AG20443 (cell line): ENCODE measurements at regions not wholly inside any gene's neighbourhood (a gene's known extent, or its start where the extent isn't known, plus 50 kb on each side); places are given as distances from the start of the nearest gene placed in this dataset.

Experiments used
- DNase-seq: peaks from one replicate; pipeline ENCODE4 v3.0.0; 2012; ENCODE audit warnings: low spot score, mixed read lengths

DNA sequence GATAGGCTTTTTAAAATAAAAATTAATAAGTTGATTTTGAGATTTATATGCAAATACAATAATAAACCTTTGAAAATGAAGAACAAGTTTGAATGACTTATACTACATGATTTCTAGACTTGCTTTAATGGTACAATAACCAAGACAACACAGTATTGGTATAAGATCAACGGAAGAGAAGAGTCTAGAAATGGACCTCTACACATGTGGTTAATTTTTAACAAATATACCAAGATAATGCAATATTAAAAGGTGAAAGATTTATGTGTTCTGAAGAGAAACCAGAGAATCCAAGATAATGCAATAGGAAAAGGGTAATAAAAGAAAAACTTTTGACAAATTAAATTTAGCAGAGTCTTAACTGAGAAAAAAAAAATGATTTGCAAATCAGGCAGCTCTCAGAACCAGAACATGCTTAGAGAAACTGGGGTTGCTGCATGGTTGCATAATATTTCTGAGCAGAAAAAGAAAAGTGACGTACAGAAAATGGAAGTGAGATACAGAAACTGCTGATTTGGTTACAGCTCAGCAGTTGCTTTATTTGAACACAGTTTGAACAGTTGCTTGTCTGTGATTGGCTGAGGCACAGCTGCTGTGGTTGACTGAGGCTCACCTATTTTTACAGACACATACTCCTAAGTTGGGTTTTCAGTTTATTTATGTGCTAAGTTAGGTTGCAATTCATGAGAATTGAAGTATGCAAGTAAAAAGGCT, 365.9 kb downstream of the CRPPA start:
- DNase-seq = no peak

DNA sequence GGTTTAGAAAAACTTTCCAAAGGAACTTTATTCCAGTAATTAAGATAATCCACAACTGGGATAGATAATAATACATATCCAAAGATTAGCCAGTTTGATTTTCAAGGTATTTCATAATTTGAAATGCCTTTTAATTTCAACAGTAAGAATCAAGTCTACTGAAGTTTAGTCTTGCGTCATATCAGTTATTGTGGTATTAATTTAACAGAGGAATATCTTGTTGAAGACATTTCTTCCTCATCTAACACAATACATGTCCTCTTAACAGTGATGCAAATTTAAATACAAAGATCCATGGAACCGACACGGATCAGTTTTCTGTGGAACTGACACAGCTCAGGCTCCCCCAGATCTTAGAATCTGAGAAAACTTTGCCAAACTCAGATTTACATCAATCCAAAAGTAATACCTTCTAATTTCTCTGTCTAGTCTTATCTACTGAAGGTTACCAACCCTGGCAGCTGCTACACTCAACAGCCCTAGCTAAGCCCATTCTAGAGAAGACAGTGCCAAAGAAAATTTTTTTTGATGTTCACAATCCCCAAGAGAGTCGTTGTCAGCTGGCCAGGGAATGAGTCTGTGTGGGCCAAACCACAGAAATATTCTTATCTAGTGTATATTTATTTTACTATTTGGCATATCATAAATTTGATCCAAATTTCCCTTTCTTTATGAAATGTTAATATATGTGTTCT, 365.2 kb upstream of the MEOX2 start:
- DNase-seq = no peak

DNA sequence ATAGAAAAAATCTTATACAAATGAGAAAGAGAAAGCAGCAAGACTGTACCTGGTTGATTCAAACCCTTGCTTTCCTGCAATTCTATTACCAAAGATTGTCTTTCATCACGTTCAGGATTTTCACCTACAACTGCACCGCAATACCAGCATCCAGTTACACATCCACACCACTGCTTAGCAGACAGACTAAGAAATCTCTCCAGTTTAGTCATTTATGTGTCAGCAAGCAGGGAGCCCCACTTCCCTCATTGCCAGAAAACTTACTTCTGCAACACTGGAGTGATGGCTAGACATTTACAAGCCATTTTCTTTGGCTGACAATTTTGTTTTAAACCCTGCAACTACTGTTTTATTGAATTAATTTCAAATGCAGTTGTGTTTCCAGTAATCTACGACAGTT, 359.6 kb upstream of the MEOX2 start:
- peak; percentile 40 for DNase-seq

DNA sequence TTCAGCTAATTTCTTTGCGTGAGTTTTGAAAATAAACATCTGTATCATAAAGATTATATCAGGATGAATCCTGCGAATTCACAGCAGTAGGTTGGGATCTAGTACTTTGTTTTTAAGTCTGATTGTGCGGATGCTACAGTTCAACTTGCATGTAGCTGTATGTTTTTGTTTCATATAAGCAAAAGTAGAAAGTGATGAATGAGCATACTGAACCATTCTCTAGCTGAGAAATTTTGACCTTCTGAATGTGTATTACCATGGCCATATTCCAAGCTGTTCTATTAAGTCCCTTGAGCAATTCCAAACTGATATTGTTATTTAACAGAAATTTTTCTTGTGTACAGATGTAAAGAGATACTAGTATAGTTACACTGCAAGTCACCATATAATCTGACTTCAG, 358.8 kb upstream of the MEOX2 start:
- DNase-seq = no peak

DNA sequence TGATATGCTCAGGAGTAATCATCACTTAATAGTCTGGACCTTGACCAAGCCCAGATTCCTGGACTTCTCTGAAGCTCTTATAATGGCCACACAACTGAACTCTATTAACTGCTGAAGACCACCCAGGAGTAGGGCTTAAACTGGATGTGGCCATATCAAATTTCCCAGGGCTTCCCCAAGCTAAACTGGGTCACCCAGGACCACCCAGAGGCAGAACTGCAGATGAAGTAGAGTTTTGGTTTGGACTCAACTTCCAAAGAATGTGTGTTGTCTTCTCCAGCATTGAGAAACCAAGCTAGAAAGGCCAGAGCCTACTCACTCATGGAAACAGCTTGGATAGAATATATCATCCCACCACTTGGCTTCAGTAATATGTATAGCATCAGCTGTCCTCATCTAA, 358.2 kb upstream of the MEOX2 start:
- no peak for DNase-seq

DNA sequence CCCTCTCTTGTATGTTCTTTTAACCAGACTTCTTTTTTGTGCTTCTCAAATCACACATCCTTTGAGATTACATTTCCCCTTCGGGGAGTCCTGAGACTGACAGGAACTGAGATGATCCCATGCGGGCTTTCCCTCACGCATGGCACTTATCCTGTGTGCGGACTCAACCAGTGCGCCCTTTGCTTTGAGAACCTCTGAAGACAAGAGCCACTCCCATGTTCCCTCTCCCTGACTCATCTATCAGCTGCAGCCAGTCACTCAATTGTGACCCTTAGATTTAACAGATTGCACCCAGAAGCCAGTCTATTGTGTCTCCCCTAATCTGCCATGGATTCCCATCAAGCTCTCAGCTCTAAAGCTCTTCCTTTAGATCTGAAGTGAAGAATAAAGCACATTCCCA, 353.9 kb upstream of the MEOX2 start:
- DNase-seq = no peak

DNA sequence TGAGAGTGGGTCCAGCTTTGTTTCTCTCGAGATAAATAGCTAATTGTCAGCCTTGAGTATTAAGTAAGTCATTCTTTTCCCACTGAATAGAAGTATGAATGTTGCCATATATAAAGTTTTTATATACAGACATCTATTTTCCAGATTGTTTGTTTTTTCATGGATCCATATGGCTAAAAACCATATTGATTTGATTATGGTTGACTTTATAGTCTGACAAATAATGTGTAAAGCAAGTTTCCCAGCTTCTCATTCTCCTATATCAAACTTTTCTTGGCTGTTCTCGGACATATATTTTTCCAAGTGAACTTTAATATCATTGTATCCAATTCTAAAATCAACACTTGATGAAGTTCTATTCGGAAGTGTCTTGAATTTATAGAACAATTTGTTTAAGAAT, 352.4 kb upstream of the MEOX2 start:
- DNase-seq = no peak

DNA sequence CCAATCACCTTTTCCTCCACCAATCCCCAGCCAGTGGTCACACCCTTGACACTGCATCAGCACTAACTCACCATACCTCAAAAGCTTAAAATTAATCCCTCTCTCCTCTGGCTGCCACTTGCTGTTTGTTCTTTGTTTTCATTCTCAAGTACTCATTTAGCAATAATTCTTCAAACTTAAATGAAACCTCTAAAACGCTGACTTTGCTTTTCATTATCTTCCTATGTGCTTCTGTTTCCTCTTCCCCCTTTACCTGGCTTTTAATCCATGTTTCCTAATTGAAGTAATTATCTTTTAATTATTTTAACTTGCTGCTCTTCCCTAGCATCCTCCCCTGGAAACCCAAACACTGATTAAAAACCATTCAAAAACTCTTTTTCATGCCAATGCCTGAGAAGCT, 348.9 kb upstream of the MEOX2 start:
- no peak for DNase-seq

DNA sequence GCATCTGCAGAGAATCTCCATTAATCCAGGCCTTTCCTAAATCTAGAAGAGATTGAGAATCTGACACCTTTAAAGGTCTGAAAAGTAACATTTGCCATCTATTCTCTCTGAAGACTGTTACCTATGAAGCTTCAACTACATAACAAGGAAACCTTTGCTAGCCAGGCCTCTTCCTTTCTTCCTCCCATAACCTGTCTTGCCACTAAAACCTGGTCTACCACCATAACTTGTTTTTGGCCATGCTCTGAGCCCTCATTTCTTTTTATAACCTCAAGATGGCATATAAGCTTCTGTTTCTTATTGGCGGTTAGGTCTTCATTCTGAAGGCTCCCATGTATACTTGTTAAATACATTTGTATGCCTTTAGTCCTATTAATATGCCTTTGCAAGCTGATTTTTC, 348.4 kb upstream of the MEOX2 start:
- DNase-seq = no peak

DNA sequence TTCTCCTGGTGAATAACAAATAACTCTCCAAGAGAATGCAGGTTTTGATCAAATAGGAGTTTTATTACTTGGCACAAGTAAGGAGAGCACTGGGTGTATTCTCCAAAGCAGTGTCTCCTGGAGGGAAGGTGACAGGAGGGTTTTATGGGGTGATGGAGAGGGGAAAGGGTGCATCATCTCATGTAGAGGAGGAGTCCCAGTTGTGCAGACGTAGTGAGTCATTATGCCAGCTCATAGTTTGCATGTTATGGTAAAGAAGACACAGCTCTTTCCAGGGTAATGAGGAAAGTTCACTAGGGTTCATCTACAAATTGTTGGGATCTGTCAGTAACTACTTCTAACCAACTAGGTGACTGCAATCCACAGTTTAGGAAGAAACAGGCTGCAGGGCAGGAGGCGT, 347.9 kb upstream of the MEOX2 start:
- peak; percentile 9 for DNase-seq

DNA sequence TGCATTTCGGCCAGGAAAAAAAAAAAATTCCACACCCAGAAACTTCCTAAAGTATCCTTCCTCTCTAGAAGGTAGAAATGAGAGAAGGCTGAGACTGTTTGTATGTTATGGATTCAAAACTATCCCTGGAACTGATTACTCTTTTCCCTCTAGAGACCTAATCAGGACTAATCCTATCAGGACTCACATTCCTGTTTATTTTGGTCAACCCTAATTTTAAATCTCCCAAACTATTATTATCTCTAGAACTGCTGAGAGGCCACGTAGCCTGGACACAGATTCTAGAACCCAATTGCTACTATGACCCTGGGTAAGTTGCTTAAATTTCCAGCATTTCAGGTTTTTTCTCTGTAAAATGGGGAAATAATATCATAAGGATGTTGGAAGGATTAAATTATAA, 346.8 kb upstream of the MEOX2 start:
- no peak for DNase-seq

DNA sequence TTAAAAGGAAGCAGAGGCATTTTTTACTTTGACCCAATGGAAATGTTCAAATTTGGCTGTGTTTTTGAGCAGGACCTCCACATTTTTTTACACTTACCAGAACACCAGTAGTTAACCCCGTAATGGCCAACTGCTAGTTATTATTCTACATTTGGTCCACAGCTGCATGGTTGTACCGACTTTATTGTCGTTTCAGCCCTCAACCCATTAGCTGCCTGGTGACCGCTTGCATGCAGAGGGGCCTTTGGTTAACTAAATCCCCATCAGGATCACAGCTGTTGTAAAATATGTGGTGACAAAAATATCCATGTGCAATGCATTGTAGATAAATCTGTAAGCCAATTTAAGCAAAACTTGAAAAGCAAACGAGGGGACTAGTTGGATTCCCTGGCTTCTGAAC, 342.2 kb upstream of the MEOX2 start:
- DNase-seq = peak; percentile 8

DNA sequence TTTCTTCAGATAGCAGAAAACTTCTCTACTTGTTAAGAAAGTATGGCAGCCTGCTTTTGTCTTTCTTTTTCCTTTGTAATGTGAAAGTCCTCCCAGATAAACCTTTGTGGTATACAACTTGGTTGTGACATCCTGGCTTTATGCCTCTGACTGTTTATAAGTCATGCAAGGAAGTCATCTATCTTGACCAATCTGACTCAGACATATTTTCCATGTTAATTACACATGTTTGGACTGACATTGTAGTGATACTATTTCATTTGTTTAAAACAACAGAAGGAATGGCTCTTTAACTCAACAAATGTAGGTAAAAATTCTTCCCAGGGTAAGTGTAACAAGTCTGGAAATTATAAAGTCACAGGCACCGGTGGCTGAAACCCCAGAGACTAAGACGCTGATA, 341.6 kb upstream of the MEOX2 start:
- DNase-seq = peak; percentile 69

DNA sequence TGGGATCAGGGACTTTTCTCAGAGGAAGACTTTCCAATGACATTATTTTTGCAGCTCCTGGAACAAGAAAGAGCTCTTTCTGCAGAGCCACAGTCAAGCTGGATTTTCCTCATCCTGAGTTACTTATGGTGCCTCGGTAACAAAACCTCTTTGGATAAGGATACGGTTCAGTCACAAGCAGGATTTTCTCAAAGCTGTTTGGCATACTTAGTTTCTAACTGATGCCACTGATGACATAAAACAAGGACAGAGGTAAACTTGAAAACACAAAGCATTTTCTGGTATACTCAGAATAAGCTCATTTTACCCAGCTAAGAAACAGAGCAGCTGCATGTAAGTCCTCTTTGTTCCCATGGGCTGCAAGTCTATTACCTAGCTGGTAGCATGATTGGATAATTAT, 340.9 kb upstream of the MEOX2 start:
- DNase-seq = no peak

DNA sequence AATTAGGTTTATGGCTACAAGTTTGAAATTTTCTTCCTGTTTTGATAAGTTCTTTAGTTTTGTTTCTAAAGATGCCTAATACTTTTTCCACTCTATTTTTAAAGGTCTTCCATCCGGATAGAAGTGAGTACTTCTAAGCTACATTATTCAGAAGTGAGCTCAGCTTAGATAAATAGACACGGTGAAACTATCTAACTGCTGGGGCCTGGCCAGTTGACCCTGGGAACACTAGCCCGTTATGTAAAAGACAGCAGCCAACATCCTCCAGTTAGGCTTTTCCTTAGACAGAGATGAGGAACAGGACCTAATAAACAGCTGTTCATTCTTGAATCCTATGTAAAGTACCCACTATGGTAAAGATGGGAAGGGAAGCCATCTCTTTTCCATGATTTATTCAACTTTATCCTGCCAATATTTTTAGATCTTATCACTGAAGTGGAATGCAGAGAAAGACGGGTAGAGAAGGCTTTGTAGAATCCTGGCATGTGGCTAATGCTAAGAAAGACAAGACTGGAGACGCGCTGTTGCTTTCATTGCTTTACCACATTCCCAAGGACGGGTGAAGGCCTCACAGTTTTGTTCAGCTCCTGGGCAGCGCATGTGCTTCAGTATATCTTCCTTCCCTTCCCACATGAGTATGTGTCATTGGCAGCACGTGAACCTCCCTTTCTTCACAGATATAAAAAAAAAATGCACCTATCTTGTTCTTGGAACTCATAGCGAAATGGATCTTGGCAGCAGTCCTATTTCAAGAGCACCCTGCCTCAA, 340.0 kb upstream of the MEOX2 start:
- DNase-seq = no peak

DNA sequence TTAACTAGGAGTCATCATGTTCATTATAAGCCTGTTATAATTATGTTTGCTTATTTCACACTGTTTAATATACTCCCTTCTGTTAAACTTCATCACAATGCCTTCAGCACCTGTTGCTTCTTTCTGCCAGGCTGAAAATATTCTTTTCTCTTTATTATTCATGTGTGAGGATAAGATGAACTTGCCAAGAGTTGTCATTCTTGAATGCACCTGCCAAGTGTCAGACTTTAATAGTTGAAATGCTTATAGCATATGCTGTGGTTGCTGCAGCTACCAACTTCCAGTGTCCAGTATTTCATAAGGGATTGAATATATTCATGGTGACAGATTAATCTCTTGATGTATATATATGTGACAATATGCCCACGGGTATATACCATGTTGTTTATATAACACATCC, 339.2 kb upstream of the MEOX2 start:
- no peak for DNase-seq

DNA sequence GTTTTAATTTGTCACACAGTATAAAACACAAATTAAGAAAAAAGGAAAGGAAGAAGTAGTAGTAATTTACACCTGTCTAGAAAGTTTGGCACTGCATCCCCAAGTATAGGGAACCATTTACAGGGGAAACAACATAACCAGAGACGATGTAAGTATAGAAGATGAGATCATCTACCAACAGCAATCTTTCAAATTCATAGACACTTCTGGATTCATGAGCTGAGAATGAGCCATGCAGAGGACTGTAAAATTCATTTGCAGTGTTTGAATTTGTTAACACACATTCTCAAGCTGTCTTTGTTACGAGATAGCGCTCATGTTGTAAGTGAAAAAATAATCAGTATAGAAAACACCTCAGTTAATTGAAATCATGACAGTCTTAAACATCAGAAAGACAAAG, 337.0 kb upstream of the MEOX2 start:
- no peak for DNase-seq

DNA sequence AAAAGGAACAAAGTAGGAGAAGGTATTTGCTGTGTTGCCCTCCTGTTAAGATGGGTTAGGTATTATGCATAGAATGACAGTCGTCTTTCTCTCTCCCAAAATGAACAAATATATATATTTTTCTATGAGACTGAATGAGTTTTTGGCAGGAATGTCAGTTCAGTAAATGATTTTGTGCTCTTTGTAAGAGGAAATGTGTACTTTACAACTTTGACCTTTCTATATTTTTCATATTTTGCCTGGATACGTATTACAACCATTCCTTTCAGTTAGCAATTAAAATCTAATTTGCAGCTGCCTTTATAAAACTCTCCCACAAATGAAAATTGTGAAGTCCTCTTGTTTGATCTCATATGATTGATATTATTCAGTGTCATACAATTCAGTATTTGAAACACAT, 336.6 kb upstream of the MEOX2 start:
- no peak for DNase-seq

DNA sequence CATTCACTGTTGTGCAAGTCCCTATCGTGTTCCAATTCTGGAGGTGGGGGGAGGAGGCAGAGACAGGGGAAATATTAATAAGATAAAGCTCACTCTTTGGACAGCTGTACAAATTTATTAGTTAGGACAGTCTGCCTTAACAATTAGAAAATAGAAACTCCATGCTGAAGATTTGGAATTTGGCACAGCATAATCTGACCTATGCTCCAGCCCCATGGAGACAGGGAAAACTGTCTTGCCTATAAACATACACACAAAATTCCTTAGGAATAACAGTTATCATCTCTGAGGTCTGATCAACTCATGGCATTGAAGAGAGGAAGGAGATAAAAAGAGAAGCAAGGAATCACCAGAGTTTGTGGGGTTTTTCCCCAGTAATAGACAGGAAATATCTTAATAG, 335.4 kb upstream of the MEOX2 start:
- no peak for DNase-seq

DNA sequence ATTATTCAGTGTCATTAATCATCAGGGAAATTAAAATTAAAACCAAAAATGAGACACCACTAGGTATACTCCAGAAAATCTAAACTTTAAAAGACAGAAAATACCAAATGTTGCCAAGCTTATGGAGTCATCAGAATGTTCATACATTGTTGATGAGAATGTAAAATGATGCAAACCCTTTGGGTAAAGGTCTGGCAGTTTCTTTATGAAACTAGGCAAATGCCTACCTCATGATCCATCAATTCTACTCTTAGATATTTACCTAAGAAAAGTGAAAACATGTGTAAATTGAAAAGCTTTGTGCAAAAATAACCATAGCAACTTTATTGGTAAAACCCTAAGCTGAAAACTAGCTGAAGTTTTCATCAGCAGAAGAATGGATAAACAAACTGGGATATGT, 329.5 kb upstream of the MEOX2 start:
- DNase-seq = no peak

DNA sequence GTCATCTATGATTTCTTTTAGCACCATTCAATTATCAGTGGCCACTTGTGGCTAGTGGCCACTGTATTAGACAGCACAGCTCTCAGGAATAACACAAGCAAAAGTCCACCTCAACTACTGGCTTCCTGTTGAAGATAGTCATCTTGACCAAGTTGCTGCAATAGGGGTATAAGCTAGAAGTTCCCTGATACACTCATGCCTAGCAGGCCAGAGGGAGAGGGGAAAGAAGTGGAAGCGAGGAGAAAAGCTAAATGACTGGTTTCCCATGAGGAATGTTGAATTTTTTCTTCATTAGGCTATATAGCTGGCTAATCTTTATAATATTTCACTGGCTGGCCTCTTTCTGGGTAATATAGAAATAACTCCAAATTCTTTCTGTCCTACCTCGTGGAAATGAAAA, 327.5 kb upstream of the MEOX2 start:
- no peak for DNase-seq

DNA sequence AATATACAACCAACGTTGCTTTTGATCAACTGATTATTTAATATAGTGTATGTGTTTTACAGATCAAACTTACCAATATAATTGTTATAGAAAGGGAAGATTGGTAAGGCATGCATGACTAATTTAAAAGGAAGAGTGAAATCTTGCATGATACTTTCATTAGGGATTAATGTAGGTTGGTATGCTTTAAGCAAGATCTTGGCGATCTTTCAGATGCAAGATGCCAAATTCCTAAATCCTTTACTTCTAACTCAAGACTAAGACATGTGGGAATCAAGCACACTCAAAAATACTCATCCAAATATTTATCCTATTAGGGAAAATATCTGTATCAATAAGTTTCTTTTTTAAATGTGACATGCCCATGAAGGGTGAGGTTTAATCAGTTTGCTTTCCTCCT, 321.4 kb upstream of the MEOX2 start:
- no peak for DNase-seq

DNA sequence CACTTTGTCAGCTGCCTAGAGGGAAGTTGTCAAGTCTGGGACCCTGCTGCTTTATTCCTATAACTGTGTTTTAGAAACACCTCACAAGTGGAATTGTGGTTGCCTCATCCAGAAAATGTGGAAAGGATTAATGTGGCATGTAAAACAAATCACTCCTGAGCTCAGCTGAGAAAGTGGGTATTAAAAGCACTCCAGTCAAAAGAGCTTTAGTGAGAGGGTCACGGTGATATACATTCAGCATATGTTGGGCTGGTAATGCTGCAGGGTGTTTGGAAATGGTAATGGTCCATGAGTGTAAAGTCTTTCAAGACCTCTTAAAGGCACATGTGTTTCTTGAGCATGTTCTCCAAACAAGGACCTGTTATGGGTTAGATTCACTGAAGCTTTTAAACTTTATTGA, 318.2 kb upstream of the MEOX2 start:
- DNase-seq = no peak
